ENCODE measurements at regions not wholly inside any gene's neighbourhood (a gene's known extent, or its start where the extent isn't known, plus 50 kb on each side); places are given as distances from the start of the nearest gene placed in this dataset.
A peak's percentile ranks its signal among the peaks of the same experiment; 100 is the strongest.
"Not testable (repeated sequence)": the region's sequence is repeated elsewhere in the genome, so short reads cannot be mapped to it uniquely, and the experiment has no call there.

DNA sequence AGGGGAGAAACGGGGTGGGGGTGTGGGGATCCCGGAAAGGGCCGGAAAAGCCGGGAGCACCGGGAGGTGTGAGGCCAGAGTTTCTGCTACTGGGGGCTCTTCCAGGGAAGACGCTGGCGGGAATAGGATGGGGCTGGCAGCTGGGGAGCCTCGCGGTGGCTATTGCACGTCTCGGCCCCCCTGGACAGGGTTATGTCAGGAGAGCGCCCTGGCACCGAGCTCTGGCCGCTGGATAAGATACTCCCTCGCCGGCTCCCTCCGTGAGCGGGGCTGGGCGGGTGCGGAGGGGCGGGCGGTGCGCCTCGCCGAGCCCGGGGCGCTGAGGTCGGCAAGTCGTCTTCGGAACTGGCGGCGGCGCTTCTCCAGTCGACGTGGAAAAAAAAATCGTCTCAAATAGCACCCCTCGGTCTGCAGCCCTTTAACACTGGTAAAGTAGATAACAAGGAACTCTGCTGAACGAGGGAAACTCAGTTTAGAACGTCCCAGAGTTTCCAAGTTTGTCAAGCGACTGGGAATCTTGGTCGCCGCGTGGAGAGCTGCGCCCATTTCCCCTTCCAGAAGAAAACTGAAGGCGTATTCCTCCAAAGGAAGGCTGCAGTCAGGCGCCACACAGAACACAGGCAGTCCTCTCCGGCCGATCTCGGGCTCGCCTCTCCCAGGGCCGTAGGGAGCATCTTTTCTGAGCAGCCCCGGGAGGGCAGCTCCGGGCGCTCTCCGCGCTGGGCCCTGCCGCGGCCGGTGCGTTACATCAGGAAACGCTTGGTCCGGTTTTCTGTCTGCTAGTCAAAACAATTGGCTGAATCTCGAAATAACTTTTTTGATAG, 115.1 kb downstream of the KCNRG start:
- peak; percentile 37 for DNase-seq (ENCODE audit: low read depth)

DNA sequence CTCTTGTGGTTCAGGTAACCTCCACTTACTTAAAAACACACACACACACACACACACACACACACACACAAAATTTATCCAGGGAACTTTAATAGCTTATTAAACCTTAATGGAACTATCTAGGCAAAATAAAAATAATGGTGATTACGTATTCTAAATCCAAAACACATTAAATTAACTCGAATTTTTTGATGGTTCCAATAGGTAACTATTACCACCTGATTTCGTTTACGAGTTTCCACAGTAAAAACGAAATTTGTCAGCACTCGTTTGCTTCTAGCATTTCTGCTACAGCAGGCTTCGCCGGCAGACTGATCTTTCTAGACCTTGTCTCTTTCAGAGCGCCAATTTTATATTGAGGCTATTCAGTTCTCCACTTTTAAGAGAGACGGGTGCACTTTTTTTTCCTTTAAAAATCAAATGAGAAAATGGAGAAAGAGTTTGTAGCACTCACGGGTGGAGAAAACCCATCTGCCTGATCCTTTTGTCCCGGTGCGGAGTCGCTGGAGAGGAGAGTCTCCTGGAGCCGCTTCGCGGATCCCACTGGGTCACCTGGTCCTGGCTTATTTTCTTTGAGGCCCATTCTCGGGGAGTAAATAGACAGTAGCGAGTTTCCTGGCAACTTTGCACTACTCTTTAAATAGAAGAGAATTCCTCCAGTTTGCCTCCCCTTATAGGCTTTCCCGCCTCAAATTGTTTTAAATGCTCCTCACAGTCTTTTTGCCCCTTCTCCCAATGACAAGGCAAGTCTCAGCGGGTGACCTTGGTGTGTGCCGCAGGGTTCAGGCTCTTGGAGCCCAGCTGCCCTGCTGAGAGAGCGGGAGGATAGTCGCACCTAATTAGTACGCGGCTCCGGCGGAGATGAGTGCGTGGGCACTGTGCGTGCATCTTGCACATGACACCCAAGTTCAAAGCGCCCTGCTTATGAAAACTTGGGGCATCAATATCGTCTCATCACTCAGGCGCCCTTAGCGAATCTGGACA, 117.0 kb downstream of the KCNRG start:
- no peak for DNase-seq (ENCODE audit: low read depth)

DNA sequence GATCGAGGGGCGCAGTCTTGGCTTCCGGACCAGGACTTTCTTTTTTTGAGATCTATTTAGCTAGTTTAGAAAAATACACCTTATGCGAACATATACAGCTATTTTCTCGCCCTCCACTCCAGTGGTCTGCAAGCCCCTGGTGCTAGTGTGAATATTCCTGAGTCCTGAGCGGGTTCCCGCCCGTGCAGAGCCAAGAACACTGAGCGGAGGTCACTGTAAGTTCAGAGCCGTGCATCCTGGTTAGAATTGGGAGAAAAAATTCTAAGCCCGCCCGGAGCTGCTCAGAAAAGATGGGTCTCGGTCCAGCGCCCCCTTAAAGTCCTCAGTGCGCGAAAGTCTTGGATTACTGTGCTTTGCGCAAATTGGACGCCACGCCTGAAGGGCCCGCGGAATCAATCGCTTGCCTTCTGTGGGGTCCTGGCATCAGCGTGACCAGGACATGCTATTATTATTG, 117.7 kb downstream of the KCNRG start:
- no peak for DNase-seq (ENCODE audit: low read depth)

DNA sequence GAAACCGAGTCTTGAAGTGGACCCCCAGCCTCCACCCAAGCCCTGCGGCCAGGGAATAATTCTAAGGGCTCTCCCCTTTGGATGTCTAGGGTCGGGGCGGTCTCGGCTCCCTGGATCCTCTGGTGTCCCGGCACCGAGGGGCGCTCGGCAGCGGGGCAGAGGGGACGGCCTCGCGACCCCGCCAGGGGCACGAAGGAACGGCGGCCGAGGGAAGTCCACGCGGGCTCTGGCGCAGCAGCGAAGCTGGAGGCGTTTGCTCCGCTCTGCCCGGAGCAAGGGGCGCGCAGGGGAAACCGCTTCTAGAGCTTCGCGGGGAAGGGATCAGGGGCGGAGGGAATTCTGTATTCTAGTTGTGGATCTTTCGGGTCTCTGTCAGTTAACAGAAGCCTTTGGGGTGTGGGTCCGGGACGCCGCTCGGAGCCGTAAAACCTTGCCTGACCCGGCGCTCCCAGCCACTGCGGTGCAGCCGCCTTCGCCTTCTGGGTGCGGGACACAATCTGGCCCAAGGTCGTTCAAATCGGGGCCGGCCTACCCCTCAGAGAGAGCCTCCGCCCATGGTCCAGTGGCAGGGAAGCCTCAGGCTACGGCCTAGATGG, 118.2 kb downstream of the KCNRG start:
- DNase-seq (ENCODE audit: low read depth), result no peak

DNA sequence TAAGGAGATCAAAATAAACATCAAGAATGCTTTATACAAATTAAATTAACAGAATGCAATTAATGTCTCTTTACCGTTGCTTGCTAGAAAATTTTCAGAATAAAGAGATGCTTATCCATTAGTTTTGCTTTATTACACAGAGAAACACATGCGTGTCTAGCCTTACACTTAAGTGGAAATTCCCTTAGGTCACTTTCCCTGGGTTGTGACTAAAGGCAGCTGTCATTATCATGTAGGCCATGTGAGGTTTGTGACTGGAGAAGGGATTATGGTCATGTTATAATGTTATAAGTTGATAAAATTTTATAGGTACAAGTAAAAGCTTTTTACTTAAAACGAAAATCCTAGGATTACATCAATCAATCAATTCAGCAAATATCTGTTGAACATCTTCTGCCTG, 121.0 kb downstream of the KCNRG start:
- DNase-seq (ENCODE audit: low read depth), result no peak

DNA sequence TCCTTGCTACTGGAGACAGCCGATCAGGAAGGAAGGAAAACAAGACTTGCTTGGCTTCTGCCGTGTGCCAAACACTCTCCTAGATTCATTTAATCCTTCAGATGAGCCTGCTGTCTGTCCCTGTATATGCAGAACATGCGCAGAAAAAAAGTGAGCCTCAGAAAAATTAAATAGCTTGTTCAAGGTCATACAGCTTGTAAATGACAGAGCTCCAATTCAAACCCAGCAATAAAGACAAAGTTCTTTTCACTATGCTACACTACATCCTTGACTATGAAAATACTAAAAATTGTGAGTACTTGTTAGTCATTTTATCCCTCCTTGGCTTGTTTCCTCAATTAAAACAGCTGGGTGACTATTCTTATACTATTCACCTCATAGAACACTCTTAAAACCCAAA, 121.4 kb downstream of the KCNRG start:
- DNase-seq (ENCODE audit: low read depth), result no peak

DNA sequence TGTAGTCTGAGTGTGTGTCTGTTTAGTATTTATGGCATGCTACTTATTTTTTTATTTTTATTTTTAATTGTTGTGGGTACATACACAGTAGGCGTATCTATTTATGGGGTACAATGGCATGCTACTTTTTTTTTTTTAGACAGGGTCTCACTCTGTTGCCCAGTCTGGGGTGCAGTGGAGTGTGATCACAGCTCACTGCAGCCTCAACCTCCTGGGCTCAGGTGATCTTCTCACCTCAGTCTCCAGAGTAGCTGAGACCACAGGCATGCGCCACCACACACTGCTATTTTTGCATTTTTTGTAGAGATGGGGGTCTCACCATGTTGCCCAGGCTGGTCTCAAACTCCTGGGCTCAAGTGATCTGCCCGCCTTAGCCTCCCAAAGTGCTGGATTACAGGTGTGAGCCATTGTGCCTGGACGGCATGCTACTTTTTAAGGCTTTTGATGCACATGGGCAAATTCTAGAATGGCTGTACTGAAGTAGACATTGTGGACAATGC, 124.2 kb downstream of the KCNRG start:
- not testable (repeated sequence) for DNase-seq (ENCODE audit: low read depth)

DNA sequence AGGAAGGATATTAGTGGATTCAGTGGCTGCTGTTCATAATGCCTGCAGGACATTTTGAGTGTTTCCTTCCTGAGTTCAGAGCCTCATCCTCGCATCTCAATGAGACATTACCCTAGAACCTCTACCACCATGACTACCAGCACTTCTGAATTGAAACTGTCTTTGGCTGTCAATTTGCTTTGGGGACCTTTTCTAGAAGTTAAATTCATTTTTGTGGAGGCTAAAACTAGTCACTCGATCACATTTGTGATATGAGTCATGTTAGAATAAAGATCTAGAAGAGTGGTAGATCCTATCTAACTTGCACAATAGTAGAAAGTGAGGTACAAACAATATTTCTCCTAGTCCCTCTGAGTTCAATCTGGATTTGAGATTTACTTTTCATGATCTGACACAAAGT, 124.9 kb downstream of the KCNRG start:
- DNase-seq (ENCODE audit: low read depth), result no peak

DNA sequence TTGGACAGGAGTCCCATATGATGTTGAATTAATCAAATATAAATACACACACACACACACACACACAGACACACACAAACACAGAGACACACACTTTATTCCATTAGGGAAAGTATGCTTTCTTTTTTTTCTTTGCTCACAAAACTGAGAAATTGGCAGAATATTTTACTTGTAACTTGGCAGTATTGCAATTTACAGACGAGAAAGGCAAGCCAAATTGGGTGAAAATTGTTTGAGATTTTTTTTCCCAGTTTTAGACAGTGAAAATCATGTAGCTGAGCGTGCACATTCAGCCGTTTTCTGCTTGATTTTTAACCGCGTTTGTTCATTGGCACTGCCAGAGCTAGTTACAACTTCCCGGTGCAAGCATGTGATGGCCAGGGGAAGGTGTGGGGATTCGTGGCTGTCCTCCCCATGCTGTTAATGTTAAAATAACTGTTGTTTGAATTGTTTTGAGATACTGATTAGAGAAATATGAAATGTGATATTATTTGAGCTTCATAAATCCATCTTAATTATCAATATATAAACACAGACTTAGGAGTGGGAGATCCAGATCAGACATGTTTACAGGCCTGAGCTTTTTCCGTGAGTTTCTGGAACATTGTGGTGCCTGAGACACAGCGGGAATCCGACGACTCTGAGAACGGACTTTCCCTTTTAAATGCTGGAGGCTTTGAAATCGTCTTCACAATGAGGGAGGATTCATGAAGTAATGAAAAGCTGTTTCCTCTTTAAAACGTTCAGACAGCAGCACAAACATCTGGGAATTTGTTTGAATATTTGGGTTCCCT, 125.5 kb downstream of the KCNRG start:
- DNase-seq (ENCODE audit: low read depth), result no peak

DNA sequence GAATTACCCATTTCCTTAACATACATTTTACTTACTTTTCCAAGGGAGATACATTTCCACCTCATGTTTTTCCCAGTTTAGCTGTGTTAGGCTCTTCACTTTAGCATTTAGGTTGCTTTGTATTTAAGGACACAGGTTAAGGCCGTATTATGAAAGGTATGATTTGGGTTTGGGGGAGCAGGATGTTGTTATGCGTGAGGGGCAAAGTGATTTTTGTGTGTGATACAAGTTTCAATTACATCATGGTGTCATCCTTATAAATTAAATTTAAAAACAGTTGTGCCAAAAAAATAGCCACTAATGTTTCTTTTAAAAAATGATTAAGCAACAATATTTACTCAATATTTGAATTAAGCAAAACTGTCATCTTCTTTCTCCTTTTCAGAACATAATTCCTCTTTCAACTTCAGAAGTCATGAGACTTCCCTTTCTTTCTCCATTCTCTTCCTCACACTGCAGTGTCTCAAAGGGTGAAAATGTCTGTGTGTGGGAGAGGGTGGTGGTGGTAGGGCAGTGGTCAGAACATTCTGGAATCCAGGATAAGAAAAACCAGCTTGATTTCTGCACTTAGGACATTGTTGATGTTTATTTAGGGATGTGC, 126.2 kb downstream of the KCNRG start:
- no peak for DNase-seq (ENCODE audit: low read depth)

DNA sequence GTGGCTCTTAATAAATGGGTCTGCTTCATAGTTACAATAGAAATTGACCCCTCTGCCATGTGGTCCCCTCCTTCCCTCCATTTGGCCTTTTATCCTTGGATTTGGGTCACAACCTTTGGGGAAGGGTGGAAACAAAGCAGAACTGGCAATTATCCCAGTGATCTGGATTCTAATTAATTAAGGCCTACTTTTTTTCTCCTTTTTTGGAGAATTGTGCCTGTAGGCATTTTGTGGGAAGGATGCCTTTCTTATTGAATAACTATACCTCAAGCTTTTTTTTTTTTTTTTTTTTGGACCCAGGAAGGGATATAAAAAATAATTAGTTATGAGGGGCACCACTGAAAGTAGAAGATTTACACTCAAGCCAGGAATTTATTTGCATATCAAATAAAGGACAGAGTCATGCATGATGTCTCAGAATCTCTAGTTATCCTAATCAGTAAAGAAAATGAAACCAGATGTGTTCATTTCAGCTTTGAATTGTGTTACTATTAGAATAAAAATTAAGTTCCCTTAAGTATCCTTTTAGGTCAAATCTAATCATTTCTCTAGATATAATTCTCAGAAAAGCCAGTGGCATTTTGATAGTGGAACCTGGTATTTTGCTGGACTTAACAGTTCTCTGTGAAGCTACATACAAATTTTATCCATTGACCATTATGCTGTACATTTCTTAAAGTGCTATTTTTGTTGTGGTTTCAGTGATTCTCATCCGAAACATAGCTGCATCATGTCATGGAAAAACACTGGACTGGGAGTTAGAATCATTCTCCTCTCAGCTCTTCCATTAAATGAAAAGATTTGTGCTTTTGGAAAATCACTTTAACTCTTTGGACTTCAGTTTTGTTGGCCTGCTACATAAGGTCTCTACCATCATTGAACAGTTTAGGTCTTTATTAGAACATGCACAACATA, 129.3 kb downstream of the KCNRG start:
- no peak for DNase-seq (ENCODE audit: low read depth)

DNA sequence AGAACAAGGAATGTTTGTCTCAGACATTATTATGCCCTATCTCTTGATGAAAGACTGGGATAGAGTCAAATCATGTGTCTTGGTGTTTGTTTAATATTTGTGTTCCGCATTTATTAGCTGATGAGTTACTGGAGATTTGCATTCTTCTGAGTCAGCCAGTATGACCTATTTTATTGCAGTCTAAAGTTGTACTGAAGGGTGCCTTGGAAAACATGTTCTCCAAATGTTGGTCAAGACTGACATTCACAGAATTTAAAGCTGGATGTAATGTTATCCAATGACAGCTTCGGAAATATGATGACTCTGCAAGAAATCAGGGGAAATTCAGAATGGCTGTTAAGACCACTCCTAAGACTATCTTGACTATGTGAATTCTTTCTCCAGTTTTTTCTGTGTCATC, 134.0 kb downstream of the KCNRG start:
- DNase-seq (ENCODE audit: low read depth), result no peak

DNA sequence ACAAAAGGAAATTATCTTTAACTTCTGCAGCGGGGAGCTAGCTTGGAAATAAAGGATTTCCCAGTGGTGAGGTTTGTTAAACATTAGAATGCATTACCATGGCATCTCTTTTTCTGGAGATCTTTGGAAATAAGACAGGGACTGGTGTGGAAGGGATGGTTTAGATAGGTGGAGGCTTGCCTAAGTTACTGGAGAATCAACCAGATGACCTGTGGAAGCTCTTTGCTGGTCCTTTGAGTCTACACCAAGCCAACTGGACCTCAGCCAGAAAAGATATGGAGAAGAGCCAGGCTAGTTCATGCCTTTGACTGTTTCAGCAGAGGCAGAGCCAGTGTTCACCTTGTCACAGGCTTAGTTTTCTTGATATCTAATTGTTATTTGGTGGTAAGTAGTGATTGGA, 134.7 kb downstream of the KCNRG start:
- DNase-seq (ENCODE audit: low read depth), result no peak

DNA sequence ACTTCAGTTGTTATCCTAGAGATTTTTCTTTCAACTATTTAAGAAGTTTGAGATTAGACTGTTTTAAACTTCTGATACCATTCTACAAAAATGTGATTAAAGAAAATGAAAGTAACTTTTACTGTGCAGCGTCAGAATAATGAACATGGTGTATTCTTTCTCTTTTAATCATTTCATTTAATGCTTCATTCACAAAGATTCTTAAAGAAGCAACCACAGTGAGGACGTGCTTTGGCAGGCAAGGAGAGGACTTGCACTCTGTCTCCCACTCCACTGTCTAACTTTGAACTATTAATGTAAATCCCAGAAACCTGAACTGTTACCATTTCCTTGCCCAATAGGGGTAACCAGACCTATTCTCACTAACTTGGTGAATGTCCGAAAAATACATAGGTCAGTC, 137.0 kb downstream of the KCNRG start:
- no peak for DNase-seq (ENCODE audit: low read depth)

DNA sequence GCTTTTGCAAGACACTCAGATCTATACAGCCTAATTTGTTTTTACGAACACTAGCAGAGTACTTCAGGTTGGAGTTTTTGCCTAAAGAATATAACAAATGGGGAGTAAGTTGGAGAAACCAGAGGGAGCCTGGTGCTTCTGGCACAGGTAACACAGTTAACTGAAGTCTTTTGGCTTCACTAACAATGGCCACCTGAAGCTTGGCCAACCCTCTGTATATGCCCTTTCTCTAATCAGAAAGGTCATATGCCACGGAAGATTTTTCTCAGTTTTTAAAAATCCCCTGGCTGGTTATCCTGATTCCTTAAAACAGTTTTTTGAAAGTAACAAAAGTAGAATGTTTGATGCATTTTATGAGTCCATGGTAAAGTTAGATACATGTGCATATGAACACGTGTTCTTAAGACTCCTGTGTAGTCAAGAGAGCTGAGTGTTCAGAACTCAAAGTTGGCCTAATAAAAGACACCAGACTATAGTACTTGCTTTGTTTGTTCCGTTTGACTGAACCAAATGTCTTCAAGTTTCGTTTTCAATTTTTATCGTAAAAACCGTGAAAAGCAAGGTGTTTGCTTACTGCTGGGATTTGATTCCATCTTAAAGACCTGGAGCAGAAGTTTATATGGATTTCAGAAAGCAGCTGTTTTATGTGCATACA, 137.5 kb downstream of the KCNRG start:
- no peak for DNase-seq (ENCODE audit: low read depth)

DNA sequence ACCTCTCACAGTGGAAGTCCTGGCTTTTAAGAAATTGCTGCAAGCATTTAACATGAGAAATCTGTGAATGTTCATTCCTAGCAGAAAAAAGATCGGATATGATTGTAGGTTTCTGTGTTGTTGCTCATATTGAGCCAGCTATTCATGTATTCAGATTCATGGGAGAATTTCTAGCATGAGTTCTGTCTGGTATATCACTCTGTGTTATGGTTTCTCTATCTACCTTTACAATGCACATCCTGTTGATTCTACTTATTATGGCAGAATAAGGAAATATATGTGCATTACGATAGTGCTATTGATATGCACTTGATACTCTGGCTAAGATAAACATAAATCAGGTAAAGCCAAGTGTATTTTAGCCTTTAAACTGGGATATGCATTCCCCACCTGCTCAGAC, 138.2 kb downstream of the KCNRG start:
- no peak for DNase-seq (ENCODE audit: low read depth)

DNA sequence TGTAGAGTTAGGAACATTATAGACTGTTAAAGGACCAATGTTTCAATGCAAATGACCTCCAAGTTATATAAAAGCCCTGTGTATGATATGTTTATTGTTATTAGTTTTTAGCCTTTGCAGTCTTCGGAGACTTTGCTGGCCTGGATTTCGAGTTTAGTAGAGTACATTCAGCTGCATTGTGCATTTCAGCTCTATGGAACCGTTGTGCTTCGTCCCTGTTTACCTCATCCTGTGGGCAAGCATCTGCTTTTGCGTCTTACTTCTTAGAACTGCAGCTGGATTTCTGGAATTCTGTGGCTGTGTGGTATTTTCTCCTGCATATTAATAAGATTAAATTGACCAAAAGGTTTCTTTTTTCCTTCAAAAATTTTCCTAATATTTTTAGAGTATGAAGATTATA, 138.6 kb downstream of the KCNRG start:
- no peak for DNase-seq (ENCODE audit: low read depth)

DNA sequence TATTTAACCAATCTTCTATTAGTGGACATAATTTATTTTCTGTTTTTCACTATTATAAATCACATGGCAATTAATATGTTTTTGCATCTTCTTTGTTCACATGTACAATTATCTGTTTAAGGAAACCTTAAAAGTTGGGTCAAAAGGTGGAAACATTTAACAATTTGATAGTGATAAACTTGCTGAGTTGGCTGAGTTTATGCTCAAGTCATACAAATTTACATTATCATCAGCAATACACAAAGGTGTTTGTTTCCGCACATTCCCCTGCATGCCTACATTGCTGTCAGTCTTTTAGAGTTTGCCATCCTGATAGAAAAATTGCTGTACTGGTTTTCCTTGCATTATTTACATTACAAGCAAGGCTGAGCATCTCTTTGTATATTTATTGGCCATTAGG, 139.5 kb downstream of the KCNRG start:
- no peak for DNase-seq (ENCODE audit: low read depth)

DNA sequence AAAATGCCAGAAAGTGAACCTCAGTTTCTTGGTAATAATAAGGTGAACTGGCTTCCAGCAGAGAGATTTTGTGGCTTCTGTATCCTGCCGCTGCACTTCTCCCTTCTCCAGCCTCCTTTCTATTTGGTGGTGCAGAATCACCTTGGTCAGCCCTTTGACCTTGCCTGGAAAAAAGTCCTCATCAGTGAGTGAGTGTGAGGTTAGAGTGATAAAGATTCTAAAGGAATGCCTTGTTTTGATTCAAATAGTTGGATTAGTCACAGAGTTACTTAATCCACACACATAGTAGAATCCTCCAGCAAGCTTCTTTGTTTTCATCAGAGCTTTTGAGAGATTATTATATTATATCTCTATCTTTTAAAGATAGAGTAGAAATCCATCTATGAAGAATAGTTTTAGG, 140.9 kb downstream of the KCNRG start:
- DNase-seq (ENCODE audit: low read depth), result peak; percentile 12
